Activated CD4-positive, alpha-beta T cell treated with anti-CD3 and anti-CD28 coated beads, Interleukin-2, amount 10 ng/mL, durations not matched to agents 24 days and 14 days (primary cell): ENCODE measurements at regions not wholly inside any gene's neighbourhood (a gene's known extent, or its start where the extent isn't known, plus 50 kb on each side); places are given as distances from the start of the nearest gene placed in this dataset.
"Not testable (repeated sequence)": the region's sequence is repeated elsewhere in the genome, so short reads cannot be mapped to it uniquely, and the experiment has no call there.

Experiments used
- DNase-seq: peaks from one replicate; pipeline ENCODE4 v3.0.0; 2022
- H3K27ac Mint-ChIP-seq: one replicate; pipeline ENCODE4 v1.8.0; 2022; ENCODE audit warnings: mild to moderate bottlenecking, mixed read lengths
- H3K27me3 Mint-ChIP-seq: one replicate; pipeline ENCODE4 v1.8.0; 2022; ENCODE audit warnings: mixed read lengths
- H3K36me3 Mint-ChIP-seq: one replicate; pipeline ENCODE4 v1.8.0; 2022; ENCODE audit warnings: low read depth, mild to moderate bottlenecking, mixed read lengths
- H3K4me1 Mint-ChIP-seq: one replicate; pipeline ENCODE4 v1.8.0; 2021; ENCODE audit warnings: mixed read lengths
- H3K4me3 Mint-ChIP-seq: one replicate; pipeline ENCODE4 v1.8.0; 2022; ENCODE audit warnings: mild to moderate bottlenecking, moderate library complexity, mixed read lengths
- H3K9me3 Mint-ChIP-seq: one replicate; pipeline ENCODE4 v1.8.0; 2021; ENCODE audit warnings: mixed read lengths
- intact Hi-C: fragments of 100-400 bp; cut with micrococcal nuclease; formaldehyde crosslinking; loops from one replicate; pipeline ENCODE4 v1.15.1; 2023

DNA sequence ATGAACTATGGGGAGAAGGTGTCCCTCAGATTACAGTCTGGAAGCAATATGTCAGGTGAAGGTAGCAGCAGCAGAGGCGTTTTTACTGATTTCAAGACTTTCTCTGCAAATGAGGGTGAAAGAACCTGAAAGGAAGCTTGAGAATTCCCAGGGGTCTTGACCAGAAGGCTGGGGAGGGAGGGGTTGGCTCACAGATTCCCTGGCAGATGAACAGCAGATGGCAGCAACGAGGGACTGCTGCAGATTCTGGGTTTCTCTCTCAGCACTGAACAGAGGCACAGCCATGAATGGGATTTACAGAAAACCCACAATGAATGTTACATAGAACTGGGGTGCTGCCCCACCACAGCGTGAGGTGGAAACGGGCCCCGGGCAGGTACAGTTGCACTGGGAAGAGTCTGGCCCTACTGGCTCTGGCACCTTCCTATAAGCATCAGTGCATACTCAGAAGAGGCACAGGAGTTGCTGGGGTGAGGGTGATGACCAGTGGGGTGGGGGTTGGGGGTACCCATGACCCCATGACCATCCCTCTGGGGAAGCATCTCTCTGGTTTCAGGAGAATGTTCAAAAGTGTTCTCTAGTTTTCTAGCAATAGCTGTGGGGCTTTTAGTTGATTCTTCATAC lies 317.8 kb downstream of the SH2D4B start:
- no peak overlapping the region for H3K4me3 Mint-ChIP-seq
- DNase-seq = no peak
- H3K27me3 Mint-ChIP-seq = peaks cover 2% of the 10 kb centered on the region
- H3K9me3 Mint-ChIP-seq = no peaks in the 10 kb centered on the region
- no peaks in the 10 kb centered on the region for H3K4me1 Mint-ChIP-seq
- intact Hi-C loops = no loop called here
- H3K36me3 Mint-ChIP-seq = no peaks in the 10 kb centered on the region
- no peak overlapping the region for H3K27ac Mint-ChIP-seq

DNA sequence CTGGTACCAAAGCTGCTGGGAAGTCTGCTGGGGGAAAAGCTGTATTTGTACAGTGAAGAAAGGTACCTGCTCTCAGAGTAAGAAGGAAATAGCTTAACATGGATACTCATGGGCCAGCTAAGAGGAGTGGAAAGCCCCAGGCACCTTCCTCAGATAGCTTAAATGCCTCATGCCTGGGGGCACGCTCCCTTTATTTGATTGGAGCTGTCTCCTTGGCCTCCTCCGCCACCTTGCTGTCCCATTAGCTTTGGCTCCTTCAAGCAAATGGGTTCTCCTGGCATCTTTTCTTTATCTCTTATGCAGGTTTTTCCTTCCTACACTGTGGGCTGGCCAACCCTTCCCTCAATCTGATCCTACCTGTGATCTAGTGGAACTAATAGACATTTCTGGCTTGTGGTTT lies 318.5 kb downstream of the SH2D4B start:
- Mint-ChIP-seq H3K9me3 (no peaks in the 10 kb centered on the region), H3K4me1 (no peaks in the 10 kb centered on the region), H3K27me3 (peaks cover 2% of the 10 kb centered on the region), H3K27ac (no peak overlapping the region), H3K4me3 (no peak overlapping the region), H3K36me3 (no peaks in the 10 kb centered on the region)
- intact Hi-C loops = no loop called here
- DNase-seq = no peak

DNA sequence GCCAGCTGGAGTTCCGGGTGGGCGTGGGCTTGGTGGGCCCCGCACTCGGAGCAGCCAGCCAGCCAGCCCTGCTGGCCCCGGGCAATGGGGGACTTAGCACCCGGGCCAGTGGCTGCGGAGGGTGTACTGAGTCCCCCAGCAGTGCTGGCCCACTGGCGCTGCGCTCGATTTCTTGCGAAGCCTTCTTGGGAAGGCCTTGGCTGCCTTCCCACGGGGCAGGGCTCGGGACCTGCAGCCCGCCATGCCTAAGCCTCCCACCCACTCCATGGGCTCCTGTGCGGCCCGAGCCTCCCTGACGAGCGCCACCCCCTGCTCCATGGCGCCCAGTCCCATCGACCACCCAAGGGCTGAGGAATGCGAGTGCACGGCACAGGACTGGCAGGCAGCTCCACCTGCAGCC lies 321.6 kb downstream of the SH2D4B start:
- not testable (repeated sequence) for H3K4me1 Mint-ChIP-seq, H3K27ac Mint-ChIP-seq

DNA sequence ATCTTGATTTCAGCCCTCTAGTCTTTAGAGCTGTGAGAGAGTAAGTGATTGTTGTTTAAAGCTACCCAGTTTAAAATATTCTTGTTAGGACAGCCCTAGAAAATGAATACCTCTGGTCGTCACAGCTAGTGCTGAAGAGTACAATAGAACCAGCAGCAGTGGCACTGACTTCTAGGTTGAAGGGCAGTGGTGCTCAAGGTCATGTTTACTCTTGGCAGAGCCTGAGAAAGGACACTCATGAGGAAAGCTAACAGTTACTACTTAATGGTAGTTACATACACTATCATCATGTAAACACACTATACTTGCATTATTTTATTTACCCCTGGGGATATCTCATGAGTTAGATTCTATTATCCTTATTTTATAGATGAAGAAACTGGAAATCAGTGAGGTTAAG lies 323.0 kb downstream of the SH2D4B start:
- Mint-ChIP-seq H3K36me3 (no peaks in the 10 kb centered on the region), H3K4me3 (no peak overlapping the region), H3K9me3 (no peaks in the 10 kb centered on the region), H3K27me3 (no peaks in the 10 kb centered on the region), H3K4me1 (no peaks in the 10 kb centered on the region), H3K27ac (no peak overlapping the region)
- no peak for DNase-seq
- intact Hi-C loops = no loop called here

More for the DNA sequence above, 321.6 kb downstream of the SH2D4B start:
- H3K27me3 Mint-ChIP-seq, DNase-seq, H3K9me3 Mint-ChIP-seq, H3K36me3 Mint-ChIP-seq, intact Hi-C loops, H3K4me3 Mint-ChIP-seq: not testable (repeated sequence)

DNA sequence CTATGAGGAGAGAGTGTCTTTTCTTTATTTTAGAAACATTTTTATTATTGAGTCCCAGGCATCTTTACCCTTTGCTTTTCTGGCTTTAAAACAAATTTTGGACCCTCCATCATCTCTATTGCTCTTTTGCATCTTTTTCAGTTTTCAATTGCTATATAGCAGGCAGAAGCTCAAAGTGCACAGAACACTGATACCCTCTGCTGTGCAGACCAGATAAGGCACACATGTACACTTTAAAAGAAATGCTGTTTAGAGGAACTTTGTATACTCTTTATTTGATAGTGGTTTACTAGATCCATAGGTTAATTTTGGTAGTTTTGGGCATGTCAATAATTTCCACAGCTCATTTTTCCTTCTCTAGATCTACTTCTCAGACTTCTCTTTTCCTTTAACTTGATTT lies 324.2 kb downstream of the SH2D4B start:
- no peak overlapping the region for H3K4me3 Mint-ChIP-seq
- no peaks in the 10 kb centered on the region for H3K36me3 Mint-ChIP-seq
- H3K27ac Mint-ChIP-seq = no peak overlapping the region
- no peaks in the 10 kb centered on the region for H3K27me3 Mint-ChIP-seq
- no peaks in the 10 kb centered on the region for H3K9me3 Mint-ChIP-seq
- H3K4me1 Mint-ChIP-seq = no peaks in the 10 kb centered on the region
- DNase-seq = no peak
- intact Hi-C loops = no loop called here

DNA sequence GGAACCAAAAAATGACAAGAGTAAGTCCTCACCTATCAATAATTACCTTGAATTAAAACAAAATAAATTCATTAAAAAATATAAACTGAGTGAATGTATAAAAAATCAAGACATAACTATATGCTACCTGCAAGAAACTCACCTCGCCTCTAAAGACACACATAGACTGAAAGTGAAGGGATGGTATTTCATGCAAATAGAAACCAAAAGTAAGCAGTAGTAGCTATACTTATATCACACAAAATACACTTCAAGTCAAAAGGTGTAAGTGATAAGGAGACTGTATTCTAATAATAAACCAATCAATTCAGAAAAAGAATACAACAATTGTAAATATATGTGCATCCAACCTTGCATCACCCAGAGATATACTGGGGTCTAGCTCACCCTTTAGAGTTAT lies 332.6 kb downstream of the SH2D4B start:
- no peaks in the 10 kb centered on the region for H3K4me1 Mint-ChIP-seq
- no peaks in the 10 kb centered on the region for H3K27me3 Mint-ChIP-seq
- no peak for DNase-seq
- no peak overlapping the region for H3K4me3 Mint-ChIP-seq
- H3K9me3 Mint-ChIP-seq = peaks cover 5% of the 10 kb centered on the region
- no peaks in the 10 kb centered on the region for H3K36me3 Mint-ChIP-seq
- no peak overlapping the region for H3K27ac Mint-ChIP-seq
- intact Hi-C loops = no loop called here

DNA sequence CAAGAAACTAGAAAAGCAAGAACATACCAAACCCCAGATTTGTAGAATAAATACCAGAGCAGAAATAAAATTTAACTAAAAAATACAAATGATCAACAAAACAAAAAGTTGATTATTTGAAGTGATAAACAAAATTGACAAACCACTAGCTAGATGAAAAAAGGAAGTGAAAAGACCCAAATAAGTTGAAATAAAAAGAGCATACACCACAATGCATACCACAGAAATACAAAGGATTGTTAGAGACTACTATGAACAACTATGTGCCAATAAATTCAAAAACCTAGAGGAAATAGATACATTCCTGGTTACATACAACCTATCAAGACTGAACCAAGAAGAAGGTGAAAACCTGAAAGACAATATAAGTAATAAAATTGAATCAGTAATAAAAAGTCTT lies 333.4 kb downstream of the SH2D4B start:
- intact Hi-C loops = no loop called here
- no peaks in the 10 kb centered on the region for H3K27me3 Mint-ChIP-seq
- H3K9me3 Mint-ChIP-seq = peaks cover 5% of the 10 kb centered on the region
- no peak overlapping the region for H3K27ac Mint-ChIP-seq
- H3K4me3 Mint-ChIP-seq = no peak overlapping the region
- H3K4me1 Mint-ChIP-seq = no peaks in the 10 kb centered on the region
- no peaks in the 10 kb centered on the region for H3K36me3 Mint-ChIP-seq
- no peak for DNase-seq

DNA sequence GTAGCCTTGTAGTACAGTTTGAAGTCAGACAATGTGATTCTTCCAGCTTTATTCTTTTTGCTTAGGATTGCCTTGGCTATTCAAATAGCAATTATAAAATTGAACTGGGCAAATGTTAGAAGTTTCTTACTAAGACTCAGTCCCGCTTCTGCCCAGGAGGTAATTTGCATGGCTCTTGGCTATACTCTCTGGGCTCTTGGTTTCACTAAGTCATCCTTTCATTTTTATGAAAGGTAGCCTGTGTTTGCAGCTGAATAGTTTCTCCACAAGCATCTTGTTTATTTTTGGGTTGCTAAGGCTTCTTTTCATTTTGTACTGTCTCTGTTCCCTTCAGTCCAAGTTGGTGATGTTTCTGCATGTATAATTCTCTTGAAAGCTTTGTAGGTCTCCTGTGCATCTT lies 340.6 kb downstream of the SH2D4B start:
- Mint-ChIP-seq H3K9me3 (no peaks in the 10 kb centered on the region), H3K27me3 (no peaks in the 10 kb centered on the region), H3K4me3 (no peak overlapping the region), H3K27ac (no peak overlapping the region), H3K4me1 (no peaks in the 10 kb centered on the region), H3K36me3 (no peaks in the 10 kb centered on the region)
- intact Hi-C loops = no loop called here
- DNase-seq = no peak

DNA sequence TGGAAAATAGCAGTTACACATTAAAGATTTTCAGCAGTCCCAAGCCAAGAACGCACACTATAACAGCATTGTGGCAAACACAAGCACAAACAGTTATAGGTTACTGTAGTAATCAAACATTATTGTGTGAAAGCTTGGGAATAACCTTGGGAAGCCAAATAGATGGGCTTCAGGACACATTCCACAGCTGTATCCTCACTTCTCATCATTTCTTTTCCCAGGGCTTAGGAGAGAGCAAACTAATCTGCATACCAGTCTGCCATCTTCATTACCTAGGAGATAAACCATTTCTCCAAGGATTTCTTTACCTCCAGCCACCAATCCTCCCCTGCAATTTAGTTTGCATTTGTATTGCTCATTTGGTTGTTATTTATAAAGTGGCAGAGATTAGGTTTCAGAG lies 352.4 kb downstream of the SH2D4B start:
- Mint-ChIP-seq H3K36me3 (no peaks in the 10 kb centered on the region), H3K27me3 (no peaks in the 10 kb centered on the region), H3K27ac (no peak overlapping the region), H3K4me3 (no peak overlapping the region), H3K9me3 (no peaks in the 10 kb centered on the region), H3K4me1 (no peaks in the 10 kb centered on the region)
- intact Hi-C loops = no loop called here
- no peak for DNase-seq

DNA sequence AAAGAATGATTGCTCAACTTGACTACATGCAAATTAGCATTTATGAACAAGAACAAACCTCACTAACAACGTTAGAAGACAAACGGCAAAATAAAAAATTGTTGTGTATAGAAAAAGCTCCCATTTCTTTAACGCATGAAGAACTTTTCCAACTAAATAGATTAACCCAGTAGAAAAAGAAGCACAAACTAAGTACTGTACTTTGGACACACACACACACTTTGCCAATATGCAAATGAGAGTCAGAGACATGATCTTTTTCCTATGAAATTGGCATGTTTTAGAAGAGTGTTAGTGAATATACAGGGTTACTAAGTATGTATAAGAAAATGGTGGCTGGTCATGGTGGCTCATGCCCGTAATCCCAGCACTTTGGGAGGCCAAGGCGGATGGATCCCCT lies 355.6 kb downstream of the SH2D4B start:
- intact Hi-C loops = no loop called here
- Mint-ChIP-seq H3K27ac (no peak overlapping the region), H3K4me3 (no peak overlapping the region), H3K4me1 (no peaks in the 10 kb centered on the region), H3K27me3 (no peaks in the 10 kb centered on the region), H3K9me3 (no peaks in the 10 kb centered on the region), H3K36me3 (no peaks in the 10 kb centered on the region)
- peak; percentile 22 for DNase-seq

DNA sequence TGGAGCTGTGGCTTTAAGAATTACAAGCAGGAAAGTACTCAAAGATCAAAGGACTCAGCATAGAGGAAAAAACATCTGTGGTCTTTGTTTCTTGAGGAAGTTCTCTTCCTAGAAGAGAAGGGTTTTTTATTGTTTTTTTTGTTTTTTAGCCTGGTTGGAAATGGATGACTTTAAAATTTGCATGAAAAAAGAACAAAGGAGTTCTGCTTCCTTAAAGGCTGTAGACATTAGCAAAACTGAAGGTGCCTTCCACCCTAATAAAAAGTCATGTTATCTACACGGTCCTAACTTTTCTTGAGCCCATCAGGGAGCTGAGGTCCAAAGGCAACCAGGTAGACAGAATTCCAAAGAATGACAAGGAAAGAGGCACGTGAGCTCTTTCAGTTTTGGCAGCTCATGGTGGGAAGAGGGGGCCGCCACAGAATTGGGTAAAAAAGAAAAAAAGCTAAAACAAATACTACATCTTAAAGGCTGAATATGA lies 356.6 kb downstream of the SH2D4B start:
- Mint-ChIP-seq H3K27me3 (no peaks in the 10 kb centered on the region), H3K4me3 (no peak overlapping the region), H3K9me3 (no peaks in the 10 kb centered on the region), H3K4me1 (no peaks in the 10 kb centered on the region), H3K36me3 (no peaks in the 10 kb centered on the region), H3K27ac (no peak overlapping the region)
- intact Hi-C loops = no loop called here
- DNase-seq = peak; percentile 2

DNA sequence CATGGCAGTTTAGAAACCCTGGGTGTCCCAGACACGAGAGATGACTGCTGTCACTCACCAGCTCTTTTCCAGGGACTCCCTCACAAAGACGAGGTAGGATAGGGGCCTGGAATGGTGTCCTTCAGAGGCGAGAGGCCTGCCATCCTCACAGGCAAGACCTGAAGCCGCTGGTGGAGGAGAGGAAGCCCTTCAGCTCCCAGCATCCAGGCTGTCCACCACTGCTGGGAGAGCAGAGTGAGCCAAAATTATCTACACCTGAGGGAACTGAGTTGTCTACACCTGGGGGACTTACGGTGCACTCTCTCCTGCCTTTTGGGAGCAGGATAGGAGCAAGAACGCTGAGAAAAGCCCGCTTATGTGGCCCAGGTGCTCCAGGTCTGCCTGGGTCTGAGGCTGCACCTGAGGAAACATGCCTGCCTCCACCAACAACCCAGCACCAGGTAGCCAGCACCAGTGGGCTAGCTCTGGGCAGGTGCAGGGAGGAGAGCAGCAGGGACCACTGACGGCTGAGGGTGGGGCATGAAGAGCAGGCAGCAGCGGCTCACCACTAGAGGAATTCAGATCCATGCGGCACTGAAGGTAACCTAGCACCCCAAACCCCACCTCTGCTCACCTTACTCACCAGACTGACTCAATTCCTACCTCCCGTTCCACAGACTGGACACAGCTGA lies 357.2 kb downstream of the SH2D4B start:
- H3K4me1 Mint-ChIP-seq = no peaks in the 10 kb centered on the region
- no peaks in the 10 kb centered on the region for H3K36me3 Mint-ChIP-seq
- no peaks in the 10 kb centered on the region for H3K27me3 Mint-ChIP-seq
- no peak overlapping the region for H3K4me3 Mint-ChIP-seq
- intact Hi-C loops = no loop called here
- H3K9me3 Mint-ChIP-seq = no peaks in the 10 kb centered on the region
- DNase-seq = peak; percentile 33
- H3K27ac Mint-ChIP-seq = no peak overlapping the region

DNA sequence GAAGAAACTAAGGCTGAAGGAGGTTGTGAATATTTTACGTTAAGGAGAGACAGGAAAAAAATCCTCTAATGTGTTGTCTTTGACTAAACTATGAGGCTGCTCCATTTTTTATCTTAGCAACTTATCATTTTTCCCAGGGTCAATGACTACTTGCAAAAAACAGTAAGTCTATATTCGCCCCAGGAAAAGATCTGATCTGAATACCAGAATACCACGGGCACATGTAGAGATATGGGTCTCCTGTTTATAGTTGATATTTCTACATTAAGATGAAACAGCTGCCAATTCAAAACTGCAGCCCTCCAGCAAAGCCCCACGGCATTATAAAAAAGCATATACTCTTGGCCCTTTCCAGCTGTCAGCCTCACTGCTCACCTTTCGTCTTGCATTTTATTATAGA lies 358.4 kb downstream of the SH2D4B start:
- Mint-ChIP-seq H3K36me3 (no peaks in the 10 kb centered on the region), H3K4me3 (no peak overlapping the region), H3K4me1 (no peaks in the 10 kb centered on the region), H3K27me3 (no peaks in the 10 kb centered on the region), H3K9me3 (no peaks in the 10 kb centered on the region), H3K27ac (no peak overlapping the region)
- DNase-seq = no peak
- intact Hi-C loops = no loop called here

DNA sequence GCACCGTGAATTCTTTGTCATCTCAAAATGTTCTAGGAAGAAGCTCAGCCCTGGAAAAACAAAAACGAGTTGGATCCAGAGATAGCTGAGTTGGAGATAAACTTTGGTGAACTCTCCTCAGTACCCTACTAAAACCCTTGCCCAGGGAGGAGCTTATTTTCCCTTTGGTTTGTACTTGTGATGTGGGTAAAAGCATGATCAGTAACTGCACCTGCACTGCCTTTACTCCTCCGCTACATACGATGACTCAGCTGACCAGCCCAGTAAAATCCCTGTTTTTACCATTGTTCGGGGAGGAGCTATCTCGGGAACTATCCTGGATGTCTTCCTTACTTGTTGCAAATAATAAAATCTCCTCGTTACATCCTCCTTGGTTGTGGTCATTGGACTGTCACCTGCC lies 359.3 kb downstream of the SH2D4B start:
- H3K27ac Mint-ChIP-seq = no peak overlapping the region
- H3K4me1 Mint-ChIP-seq = no peaks in the 10 kb centered on the region
- no peaks in the 10 kb centered on the region for H3K27me3 Mint-ChIP-seq
- intact Hi-C loops = no loop called here
- no peak for DNase-seq
- H3K36me3 Mint-ChIP-seq = no peaks in the 10 kb centered on the region
- no peak overlapping the region for H3K4me3 Mint-ChIP-seq
- H3K9me3 Mint-ChIP-seq = no peaks in the 10 kb centered on the region

DNA sequence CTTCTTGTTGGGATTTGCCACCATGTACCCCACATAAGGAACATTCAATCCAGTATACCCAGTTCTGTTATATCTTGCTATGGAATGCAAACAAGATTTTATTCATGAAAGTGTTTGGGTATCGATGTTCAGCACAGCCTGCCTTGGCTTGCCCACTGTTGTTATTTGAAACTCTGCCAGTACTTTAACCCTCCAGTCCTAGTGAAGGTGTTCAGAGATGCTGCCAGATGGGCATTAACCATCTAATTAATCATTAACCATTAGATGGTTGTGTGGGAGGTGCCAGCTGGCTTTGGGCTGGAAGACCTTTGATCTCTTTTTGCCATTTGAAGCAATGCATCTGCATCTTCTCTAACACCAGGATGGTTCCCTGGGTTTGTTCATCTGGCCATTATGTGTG lies 363.0 kb downstream of the SH2D4B start:
- no peaks in the 10 kb centered on the region for H3K36me3 Mint-ChIP-seq
- intact Hi-C loops = no loop called here
- DNase-seq = no peak
- H3K27ac Mint-ChIP-seq = no peak overlapping the region
- no peak overlapping the region for H3K4me3 Mint-ChIP-seq
- no peaks in the 10 kb centered on the region for H3K9me3 Mint-ChIP-seq
- H3K4me1 Mint-ChIP-seq = no peaks in the 10 kb centered on the region
- no peaks in the 10 kb centered on the region for H3K27me3 Mint-ChIP-seq
